ENCODE measurements at regions not wholly inside any gene's neighbourhood (a gene's known extent, or its start where the extent isn't known, plus 50 kb on each side); places are given as distances from the start of the nearest gene placed in this dataset.

DNA sequence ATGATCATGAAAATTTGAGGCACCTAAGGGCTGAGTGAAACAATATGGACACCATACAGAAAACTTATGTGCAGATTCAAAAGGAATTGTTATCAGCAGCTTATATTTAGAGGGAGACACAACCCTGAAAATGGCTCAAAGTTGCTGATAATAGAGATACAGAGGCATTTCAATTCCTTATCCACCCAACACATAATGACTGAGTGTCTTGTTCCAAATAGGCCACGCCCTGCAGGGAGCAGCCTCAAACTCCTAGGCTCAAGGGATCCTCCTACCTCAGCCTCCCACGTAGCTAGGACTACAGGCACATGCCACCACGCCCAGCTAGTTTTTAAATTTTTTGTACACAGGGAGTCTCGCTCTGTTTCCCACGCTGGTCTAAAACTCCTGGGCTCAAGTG, 79.0 kb downstream of the LBH start:
- no peaks in the 10 kb centered on the region for H3K9me3 ChIP-seq
- no peak overlapping the region for H3K27ac ChIP-seq
- H3K36me3 ChIP-seq = no peaks in the 10 kb centered on the region
- no peaks in the 10 kb centered on the region for H3K27me3 ChIP-seq
- no peaks in the 10 kb centered on the region for H3K4me1 ChIP-seq
- no peak for ATAC-seq (ENCODE audit: low FRiP score in 2 of 2)
- no peak for TF ChIP-seq EP300 (IDR thresholded peaks at IDR 0.05)
- TF ChIP-seq POLR2AphosphoS5 (IDR thresholded peaks at IDR 0.05) = no peak
- no peak for TF ChIP-seq POLR2A (IDR thresholded peaks at IDR 0.05)
- TF ChIP-seq, protein P1, sequence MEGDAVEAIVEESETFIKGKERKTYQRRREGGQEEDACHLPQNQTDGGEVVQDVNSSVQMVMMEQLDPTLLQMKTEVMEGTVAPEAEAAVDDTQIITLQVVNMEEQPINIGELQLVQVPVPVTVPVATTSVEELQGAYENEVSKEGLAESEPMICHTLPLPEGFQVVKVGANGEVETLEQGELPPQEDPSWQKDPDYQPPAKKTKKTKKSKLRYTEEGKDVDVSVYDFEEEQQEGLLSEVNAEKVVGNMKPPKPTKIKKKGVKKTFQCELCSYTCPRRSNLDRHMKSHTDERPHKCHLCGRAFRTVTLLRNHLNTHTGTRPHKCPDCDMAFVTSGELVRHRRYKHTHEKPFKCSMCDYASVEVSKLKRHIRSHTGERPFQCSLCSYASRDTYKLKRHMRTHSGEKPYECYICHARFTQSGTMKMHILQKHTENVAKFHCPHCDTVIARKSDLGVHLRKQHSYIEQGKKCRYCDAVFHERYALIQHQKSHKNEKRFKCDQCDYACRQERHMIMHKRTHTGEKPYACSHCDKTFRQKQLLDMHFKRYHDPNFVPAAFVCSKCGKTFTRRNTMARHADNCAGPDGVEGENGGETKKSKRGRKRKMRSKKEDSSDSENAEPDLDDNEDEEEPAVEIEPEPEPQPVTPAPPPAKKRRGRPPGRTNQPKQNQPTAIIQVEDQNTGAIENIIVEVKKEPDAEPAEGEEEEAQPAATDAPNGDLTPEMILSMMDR (IDR thresholded peaks at IDR 0.05) = no peak
- H3K4me3 ChIP-seq = no peak overlapping the region
- no peak for DNase-seq
- WGBS, 2 donors = 92 to 96% methylated on average over 5 of the region's 5 CpGs

DNA sequence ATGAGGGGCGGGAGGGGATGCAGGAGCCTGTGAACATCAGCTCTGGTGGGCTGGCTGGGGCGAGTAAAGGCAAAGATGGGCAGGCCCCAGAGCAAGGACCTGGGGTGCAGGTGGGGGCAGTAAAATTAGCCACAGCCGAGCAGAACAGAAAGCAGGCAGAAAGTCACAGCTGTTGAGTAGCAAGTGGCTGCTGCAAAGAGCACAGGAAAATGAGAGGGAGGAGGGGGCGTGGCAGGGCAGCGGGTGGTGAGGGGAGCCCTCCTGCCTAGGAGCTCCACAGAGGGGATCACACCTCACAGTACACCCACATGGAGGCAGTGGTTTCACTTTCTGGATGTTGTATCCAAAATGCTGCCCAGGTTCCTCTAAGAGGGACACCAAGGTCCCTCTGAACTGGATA, 79.6 kb downstream of the LBH start:
- WGBS, 2 donors = 86 to 88% methylated on average over 5 of the region's 5 CpGs
- no peak for ATAC-seq (ENCODE audit: low FRiP score in 2 of 2)

DNA sequence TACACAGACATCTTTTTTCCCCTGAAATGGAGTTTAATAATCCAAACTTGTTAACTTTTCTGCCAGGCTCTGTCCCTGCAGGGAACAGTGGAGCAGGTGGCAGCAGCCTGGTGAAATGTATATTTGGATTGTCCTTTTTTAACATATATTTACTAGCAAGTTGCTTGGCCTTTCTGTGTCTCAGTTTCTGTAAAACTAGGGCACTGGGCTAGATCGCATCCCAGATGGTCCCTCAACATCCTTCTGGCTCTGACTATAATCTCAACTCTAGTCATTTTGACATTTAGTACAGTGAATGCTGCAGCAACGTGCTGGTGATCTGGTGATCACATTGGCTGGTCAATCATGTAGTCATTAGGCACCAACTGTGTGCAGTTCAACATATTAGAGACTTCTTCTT, 80.4 kb downstream of the LBH start:
- WGBS, 2 donors = 93 to 97% methylated on average over 2 of the region's 2 CpGs
- Histone ChIP-seq H3K9me3 (no peaks in the 10 kb centered on the region), H3K4me3 (no peak overlapping the region), H3K27me3 (no peaks in the 10 kb centered on the region), H3K36me3 (no peaks in the 10 kb centered on the region), H3K4me1 (no peaks in the 10 kb centered on the region), H3K27ac (no peak overlapping the region)
- ATAC-seq (ENCODE audit: low FRiP score in 2 of 2) (no peak), DNase-seq (no peak)
- TF ChIP-seq, protein P1 (IDR thresholded peaks at IDR 0.05) = no peak
- TF ChIP-seq EP300 (IDR thresholded peaks at IDR 0.05) (no peak), POLR2AphosphoS5 (IDR thresholded peaks at IDR 0.05) (no peak), POLR2A (IDR thresholded peaks at IDR 0.05) (no peak)

More for the DNA sequence above, 79.6 kb downstream of the LBH start:
- Histone ChIP-seq H3K27ac (no peak overlapping the region), H3K9me3 (no peaks in the 10 kb centered on the region), H3K4me3 (no peak overlapping the region), H3K27me3 (no peaks in the 10 kb centered on the region), H3K4me1 (no peaks in the 10 kb centered on the region), H3K36me3 (no peaks in the 10 kb centered on the region)
- TF ChIP-seq, protein P1 (IDR thresholded peaks at IDR 0.05) = no peak
- TF ChIP-seq POLR2A (IDR thresholded peaks at IDR 0.05) = no peak
- TF ChIP-seq POLR2AphosphoS5 (IDR thresholded peaks at IDR 0.05) = no peak
- TF ChIP-seq EP300 (IDR thresholded peaks at IDR 0.05) = no peak
- DNase-seq = no peak

DNA sequence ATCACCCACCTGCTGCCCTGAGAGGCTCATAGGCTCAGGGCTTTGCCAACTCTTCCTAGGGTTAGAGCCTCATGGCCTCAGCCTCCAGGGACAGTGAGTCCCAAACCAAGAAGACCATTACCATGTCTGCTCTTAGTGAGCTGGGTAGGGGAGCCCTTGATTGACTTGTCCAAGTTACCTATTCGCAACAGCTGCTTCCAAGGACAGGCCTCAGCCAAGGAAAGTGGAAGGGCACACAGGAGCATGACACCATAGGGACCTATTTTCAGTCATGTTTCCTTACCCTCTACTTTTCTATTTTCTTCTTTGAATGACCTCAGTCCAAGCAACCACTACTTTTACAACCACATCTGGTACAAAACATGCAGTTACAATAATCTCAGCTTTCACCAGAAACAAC, 81.6 kb downstream of the LBH start:
- no peaks in the 10 kb centered on the region for H3K4me1 ChIP-seq
- no peak for ATAC-seq (ENCODE audit: low FRiP score in 2 of 2)
- H3K4me3 ChIP-seq = no peak overlapping the region
- TF ChIP-seq POLR2A (IDR thresholded peaks at IDR 0.05) = no peak
- TF ChIP-seq, protein P1 (IDR thresholded peaks at IDR 0.05) = no peak
- no peak for TF ChIP-seq POLR2AphosphoS5 (IDR thresholded peaks at IDR 0.05)
- TF ChIP-seq EP300 (IDR thresholded peaks at IDR 0.05) = no peak
- DNase-seq = no peak
- H3K36me3 ChIP-seq = no peaks in the 10 kb centered on the region
- no peaks in the 10 kb centered on the region for H3K27me3 ChIP-seq
- WGBS, 2 donors = 89 to 93% methylated on average over 1 of the region's 1 CpG
- no peaks in the 10 kb centered on the region for H3K9me3 ChIP-seq
- H3K27ac ChIP-seq = no peak overlapping the region

DNA sequence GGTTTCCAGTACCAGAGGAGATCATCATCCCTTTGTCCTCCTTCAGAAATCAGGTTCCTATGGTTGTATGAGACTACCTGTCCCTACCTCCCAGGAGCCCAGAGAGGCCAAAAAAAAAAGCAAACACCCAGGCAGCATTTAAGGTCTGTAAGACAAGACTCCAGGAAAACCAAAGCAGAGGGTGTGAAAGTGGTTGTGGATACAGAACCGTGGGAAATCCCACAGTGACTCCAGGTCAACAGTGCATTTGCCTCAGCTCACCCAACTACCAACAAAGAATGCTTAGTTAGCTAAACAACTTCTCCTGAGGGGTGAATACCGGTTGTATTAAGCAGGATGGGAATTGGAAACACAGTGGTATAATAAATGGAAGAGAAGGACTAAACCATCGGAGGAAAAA, 83.6 kb downstream of the LBH start:
- ATAC-seq (ENCODE audit: low FRiP score in 2 of 2) = no peak

More for the DNA sequence above, 83.6 kb downstream of the LBH start:
- no peaks in the 10 kb centered on the region for H3K9me3 ChIP-seq
- no peak for DNase-seq
- H3K36me3 ChIP-seq = no peaks in the 10 kb centered on the region
- no peaks in the 10 kb centered on the region for H3K27me3 ChIP-seq
- H3K4me1 ChIP-seq = no peaks in the 10 kb centered on the region
- H3K4me3 ChIP-seq = no peak overlapping the region
- 88 to 89% methylated on average over 3 of the region's 3 CpGs for WGBS, 2 donors
- H3K27ac ChIP-seq = no peak overlapping the region
- TF ChIP-seq EP300 (IDR thresholded peaks at IDR 0.05) = no peak
- no peak for TF ChIP-seq POLR2A (IDR thresholded peaks at IDR 0.05)
- TF ChIP-seq, protein P1 (IDR thresholded peaks at IDR 0.05) = no peak
- TF ChIP-seq POLR2AphosphoS5 (IDR thresholded peaks at IDR 0.05) = no peak

All from upper lobe of left lung (tissue), 6 donors.